ENCODE measurements at regions not wholly inside any gene's neighbourhood (a gene's known extent, or its start where the extent isn't known, plus 50 kb on each side); places are given as distances from the start of the nearest gene placed in this dataset.
"Not testable (repeated sequence)": the region's sequence is repeated elsewhere in the genome, so short reads cannot be mapped to it uniquely, and the experiment has no call there.

- no peak for DNase-seq (ENCODE audit: low spot score)
Measured at GRCh38 chr3:118772036-118772435, 262.6 kb downstream of the IGSF11 start.

DNA sequence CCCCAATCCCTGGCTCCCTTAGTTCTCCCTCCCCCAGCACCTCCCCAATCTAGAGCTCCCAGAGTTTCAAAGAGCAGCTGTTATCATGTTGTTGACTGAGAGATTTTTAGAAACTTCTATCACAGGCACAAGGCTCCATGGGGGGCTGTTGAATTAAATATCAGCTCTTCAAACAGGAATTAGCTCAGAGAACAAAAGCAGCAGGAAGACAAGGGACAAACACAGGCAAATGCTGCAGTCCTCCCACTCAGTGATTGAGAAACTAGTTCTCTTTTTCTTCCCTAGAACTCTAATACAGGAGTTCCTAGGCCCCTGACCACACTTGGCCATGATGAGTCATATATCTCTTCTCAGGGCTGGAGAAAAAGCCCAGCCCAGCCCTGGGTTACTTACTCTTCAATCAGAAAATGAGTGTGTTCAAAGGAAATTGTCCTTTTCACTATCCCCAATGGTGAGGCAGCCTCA, 262.1 kb downstream of the IGSF11 start:
- peak; percentile 6 for DNase-seq (ENCODE audit: low spot score)

GRCh38 chr3:118775021-118775420, 259.6 kb downstream of the IGSF11 start:
- no peak for DNase-seq (ENCODE audit: low spot score)

DNA sequence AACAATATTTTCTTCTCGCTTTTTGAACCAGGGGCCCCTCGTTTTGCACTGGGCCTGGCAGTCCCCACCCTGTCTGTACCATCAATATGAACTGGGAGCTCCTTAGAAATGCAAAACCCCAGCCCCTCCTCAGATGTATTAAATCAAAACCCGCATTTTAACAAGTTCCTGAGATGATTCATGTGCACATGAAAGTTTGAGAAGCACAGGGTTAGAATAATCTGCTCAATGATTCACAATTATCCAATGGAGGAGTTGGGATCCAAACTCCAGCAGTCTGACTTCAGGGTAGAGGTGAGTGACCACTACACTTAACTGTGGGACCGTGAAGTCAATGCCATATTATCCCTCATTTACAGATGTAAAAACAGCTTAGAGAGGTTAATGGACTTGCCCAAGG, 256.4 kb downstream of the IGSF11 start:
- DNase-seq (ENCODE audit: low spot score), result no peak

DNA sequence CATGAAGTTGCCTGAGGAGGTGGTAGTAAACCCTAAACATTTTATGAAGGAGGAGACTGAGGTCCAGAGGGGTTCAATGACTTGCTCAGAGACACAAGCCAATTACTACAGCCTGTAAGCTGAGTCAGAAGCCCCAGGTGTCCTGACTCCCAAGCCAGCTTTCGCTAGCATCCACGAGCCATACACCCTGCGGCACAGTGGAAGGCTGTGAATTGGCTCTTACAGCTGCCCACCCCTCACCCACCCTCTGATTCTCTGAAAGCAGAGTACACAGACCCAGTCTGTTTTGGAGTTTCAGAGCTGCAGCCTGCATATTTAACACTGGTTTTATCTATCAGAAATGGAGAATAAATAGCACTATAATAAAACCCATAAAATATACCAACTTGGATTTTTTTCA, 253.4 kb downstream of the IGSF11 start:
- no peak for DNase-seq (ENCODE audit: low spot score)

- DNase-seq (ENCODE audit: low spot score), result no peak
Measured at GRCh38 chr3:118781839-118782238, 252.8 kb downstream of the IGSF11 start.

DNA sequence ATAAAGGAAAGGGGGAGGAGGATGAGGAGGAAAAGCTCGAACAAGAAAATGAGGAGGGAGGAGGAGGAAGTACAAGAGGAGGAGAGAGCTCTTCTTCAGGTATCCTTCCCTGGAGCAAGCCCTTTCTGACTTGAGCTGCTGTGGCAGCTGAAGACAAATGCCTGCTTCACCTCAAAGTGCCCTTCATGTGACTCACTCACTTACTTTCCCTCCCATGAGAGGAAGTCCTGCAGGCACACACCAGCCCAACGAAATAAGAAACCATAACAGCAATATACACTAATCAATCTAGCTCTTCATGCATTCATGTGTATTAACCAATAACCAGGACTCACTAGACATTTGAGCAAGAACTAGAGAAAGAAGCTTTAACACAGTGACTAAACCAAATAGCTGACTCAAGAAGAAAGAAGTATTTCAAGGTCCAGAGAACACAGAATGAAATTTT, 251.9 kb downstream of the IGSF11 start:
- no peak for DNase-seq (ENCODE audit: low spot score)

DNA sequence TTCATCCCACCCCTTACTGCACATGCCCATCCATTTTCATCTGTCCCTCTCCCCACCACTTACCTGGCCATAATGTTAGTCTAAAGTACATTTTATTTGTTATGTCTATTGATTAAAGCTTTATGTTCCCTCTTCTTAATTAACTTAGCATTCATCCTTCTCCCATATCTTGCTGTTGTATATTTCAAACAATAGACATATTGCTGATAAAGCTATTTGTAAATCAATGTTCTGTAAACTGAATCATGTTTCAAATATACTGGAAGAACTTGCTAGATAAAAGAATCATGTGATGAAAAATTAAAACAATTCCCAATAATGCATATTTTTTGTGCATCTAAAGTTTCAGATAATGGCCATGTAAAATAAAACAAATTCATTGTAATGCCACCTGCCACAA, 249.2 kb downstream of the IGSF11 start:
- no peak for DNase-seq (ENCODE audit: low spot score)

GRCh38 chr3:118791246-118791645, 243.4 kb downstream of the IGSF11 start:
- DNase-seq (ENCODE audit: low spot score), result no peak

DNA sequence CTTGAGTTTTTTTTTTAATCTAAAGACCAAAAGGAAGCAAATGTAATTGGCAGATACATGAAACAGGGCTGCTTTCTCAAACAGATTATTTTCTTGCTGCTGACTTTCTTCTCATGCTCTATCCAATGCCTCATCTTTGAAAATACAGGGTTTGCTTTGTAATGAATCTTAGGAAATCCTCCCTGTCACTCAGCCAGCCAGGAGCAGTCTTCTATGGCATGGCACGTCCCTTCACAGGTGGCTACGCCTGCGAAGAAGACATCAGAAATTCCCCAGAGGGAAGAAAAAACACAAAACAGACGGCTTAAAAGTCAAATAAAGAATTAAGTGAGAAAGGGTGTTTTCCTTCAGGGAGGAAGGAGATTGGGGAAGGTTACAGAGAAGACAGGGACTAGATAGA, 242.5 kb downstream of the IGSF11 start:
- no peak for DNase-seq (ENCODE audit: low spot score)

- no peak for DNase-seq (ENCODE audit: low spot score)
Measured at GRCh38 chr3:118793176-118793575, 241.5 kb downstream of the IGSF11 start.

DNA sequence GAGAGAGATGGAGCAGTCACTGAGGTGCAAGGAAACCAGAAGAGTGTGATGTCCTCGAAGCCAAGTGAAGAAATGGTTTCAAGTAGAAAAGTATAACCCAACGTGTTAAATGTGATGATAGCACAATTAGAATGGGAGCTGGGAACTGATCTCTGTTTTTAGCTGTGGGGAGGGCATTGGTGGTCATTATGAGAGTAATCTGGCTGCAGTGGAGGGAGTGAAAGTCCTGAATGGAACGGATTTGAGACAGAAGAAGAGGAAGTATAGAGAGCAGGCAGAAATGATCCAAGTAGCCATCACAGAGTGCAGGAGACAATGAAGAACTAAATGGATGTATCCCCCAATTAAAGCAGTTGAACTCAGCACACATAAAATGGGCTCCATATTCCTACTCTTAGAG, 235.3 kb downstream of the IGSF11 start:
- DNase-seq (ENCODE audit: low spot score), result no peak

DNA sequence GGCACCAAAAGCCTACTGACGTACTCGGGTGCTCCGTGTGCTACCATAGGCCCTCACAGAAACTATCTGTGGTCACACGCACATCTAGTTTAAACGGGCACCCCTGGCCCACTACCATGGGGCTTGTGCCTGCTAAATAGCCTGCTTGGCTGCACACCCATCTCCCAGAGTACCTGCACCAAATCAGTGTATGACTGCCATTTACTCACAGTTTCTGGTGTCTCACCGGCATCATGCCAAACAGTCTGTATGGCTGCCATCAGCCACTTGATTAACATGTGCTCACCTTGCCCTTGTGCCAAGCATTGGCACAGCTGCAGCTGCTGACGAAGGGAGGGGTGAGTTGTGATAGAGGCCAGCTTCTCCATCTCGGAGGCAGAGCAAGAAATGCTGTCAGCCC, 232.7 kb downstream of the IGSF11 start:
- DNase-seq (ENCODE audit: low spot score), result no peak

DNA sequence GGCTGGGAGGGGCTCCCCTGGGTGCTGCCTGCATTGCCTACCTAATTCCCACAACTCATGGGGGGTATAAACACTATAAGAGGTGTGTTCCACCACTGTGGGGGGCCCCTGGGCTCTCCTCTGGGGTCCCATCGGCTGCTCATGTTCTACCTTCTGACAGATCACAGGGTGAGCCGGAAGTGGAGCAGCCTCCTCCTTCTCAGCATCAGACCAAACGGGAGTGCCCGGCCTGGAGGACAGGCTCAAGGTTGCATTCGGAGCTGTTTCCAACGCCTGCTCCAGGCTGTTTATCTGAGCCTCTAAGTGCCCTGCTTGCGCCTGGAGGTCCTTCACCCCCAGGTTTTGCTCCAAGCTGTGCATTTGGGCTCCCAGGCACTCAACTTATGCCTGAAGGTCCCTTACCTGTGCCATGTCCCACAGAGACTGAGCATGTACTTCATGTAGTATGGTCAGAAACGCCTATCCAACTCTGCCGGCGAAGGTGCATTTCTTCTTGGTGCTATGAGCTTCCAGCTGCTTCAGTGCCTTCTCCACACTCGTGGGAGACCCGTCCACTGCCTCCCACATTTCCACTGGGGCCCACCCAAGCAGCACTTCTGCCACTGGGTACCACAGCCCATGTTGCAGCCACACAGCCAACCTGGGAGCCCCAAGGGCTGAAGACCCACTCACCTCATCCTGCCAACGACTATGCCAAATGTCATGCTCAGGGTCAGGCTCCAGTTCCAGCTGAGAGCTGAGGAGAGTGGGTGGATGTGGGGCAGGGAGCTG, 232.1 kb downstream of the IGSF11 start:
- no peak for DNase-seq (ENCODE audit: low spot score)

- no peak for DNase-seq (ENCODE audit: low spot score)
Measured at GRCh38 chr3:118803096-118803476, 231.6 kb downstream of the IGSF11 start.

DNA sequence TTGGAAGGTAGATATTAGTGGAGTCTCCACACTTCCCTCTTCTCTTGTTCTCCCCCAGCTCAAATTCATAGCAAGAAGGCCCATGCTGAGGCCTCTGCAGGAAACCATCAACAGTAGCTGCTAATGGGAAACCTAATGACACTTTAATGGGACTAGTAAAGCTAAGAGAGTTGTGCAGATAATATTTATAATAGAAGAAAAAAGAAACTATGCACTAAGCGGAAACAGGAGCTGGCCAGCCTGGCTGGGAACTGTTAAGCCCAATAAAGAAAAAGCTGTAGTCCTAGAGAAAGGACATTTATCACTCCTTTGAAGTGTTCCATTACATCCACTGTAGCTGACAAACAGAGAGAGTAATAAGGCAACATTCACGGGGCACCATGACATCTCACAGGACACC, 229.6 kb downstream of the IGSF11 start:
- DNase-seq (ENCODE audit: low spot score), result no peak

DNA sequence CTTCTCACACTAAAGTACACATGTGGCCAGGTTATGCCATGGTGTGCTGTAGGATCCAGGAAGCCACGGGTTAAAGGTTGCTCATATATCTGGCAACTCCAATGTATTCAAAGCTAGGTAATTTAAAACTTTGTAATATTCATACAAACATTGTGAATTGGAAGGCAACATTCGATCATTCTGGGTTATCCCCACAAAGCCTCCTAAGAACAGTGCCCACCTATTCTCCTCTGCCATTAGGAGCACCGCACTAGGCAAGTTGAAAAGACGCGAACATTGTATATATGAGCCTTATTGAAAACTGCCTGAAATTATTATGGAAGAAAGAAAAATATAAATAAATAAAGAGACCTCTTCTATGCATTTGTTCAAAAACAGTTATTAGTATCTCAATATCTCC, 228.2 kb downstream of the IGSF11 start:
- no peak for DNase-seq (ENCODE audit: low spot score)

GRCh38 chr3:118807349-118807748, 227.3 kb downstream of the IGSF11 start:
- not testable (repeated sequence) for DNase-seq (ENCODE audit: low spot score)

DNA sequence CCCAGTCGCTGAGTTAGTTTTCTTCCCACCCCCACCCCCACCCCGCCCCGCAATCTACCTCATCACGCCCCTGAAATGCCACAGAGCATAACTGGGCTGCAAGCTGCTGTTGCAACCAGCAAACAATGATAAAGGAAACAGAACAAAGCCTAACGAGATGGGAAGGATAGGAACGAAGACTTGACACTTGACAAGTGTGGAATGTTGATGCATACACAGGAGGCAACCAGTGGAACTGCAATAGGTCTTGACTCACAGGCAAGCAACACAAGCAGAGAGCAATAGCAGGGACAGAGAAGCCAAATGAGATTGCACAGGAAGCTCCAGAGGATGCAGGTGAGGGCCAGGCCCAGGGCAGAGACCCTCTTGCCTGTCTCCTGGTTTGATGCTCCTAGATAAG, 225.9 kb downstream of the IGSF11 start:
- no peak for DNase-seq (ENCODE audit: low spot score)

- DNase-seq (ENCODE audit: low spot score), result no peak
Measured at GRCh38 chr3:118809696-118810498, 224.7 kb downstream of the IGSF11 start.

DNA sequence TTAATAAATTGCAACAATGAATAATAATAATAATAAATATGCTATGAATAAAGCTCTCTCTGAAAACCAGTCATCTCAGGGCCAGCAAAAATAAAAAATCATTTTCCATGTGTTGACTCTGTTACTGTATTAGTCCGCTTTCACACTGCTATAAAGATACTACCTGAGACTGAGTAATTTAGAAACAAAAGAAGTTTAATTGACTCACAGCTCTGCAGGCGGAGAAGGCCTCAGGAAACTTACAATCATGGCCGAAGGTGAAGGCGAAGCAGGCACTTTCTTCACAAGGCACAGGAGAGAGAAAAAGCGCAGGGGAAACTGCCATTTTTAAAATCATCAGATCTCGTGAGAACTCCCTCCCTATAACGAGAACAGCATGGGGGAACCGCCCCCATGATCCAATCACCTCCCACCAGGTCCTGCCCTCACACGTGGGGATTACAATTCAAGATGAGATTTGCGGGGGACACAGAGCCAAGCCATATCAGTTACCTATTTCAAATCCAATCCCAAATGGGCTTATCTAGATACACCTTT, 224.1 kb downstream of the IGSF11 start:
- no peak for DNase-seq (ENCODE audit: low spot score)

- no peak for DNase-seq (ENCODE audit: low spot score)
Measured at GRCh38 chr3:118811236-118811732, 223.4 kb downstream of the IGSF11 start.

GRCh38 chr3:118813472-118813871, 221.2 kb downstream of the IGSF11 start:
- no peak for DNase-seq (ENCODE audit: low spot score)

All from activated CD4-positive, alpha-beta T cell treated with anti-CD3 and anti-CD28 coated beads, Interleukin-2, Interleukin-4, amounts not matched to agents 100 ng/mL and 50 ng/mL, durations not matched to agents 16 hours and 8 hours (primary cell).